ENCODE measurements at regions not wholly inside any gene's neighbourhood (a gene's known extent, or its start where the extent isn't known, plus 50 kb on each side); places are given as distances from the start of the nearest gene placed in this dataset.

- DNase-seq, result no peak
- intact Hi-C loops (cut with DNase I, micrococcal nuclease), result no loop called here
- H3K4me3 ChIP-seq, result no peak overlapping the region
- ATAC-seq, result no peak
- no peak for TF ChIP-seq CTCF (IDR thresholded peaks at IDR 0.05)
- no peaks in the 10 kb centered on the region for H3K9me3 ChIP-seq
- H3K36me3 ChIP-seq (ENCODE audit: low read depth), result no peaks in the 10 kb centered on the region
- H3K4me1 ChIP-seq (ENCODE audit: low read depth), result no peaks in the 10 kb centered on the region
Measured at GRCh38 chr12:17975763-17976162, 114.2 kb downstream of the RERGL start.

GRCh38 chr12:17975239-17975638 is 114.8 kb downstream of the RERGL start:
- Histone ChIP-seq H3K4me3 (no peak overlapping the region), H3K9me3 (no peaks in the 10 kb centered on the region), H3K36me3 (ENCODE audit: low read depth) (no peaks in the 10 kb centered on the region), H3K4me1 (ENCODE audit: low read depth) (no peaks in the 10 kb centered on the region)
- no peak for ATAC-seq
- intact Hi-C loops (cut with DNase I, micrococcal nuclease), result no loop called here
- DNase-seq, result no peak
- no peak for TF ChIP-seq CTCF (IDR thresholded peaks at IDR 0.05)

GRCh38 chr12:17971850-17972249 is 118.1 kb downstream of the RERGL start:
- no peaks in the 10 kb centered on the region for H3K4me1 ChIP-seq (ENCODE audit: low read depth)
- H3K4me3 ChIP-seq, result no peak overlapping the region
- no peaks in the 10 kb centered on the region for H3K9me3 ChIP-seq
- ATAC-seq, result no peak
- no peaks in the 10 kb centered on the region for H3K36me3 ChIP-seq (ENCODE audit: low read depth)
- TF ChIP-seq CTCF (IDR thresholded peaks at IDR 0.05), result no peak
- intact Hi-C loops (cut with DNase I, micrococcal nuclease), result no loop called here
- DNase-seq, result no peak

- ATAC-seq, result no peak
- intact Hi-C loops (cut with DNase I, micrococcal nuclease), result no loop called here
- H3K4me1 ChIP-seq (ENCODE audit: low read depth), result no peaks in the 10 kb centered on the region
- no peaks in the 10 kb centered on the region for H3K36me3 ChIP-seq (ENCODE audit: low read depth)
- no peak for DNase-seq
- H3K9me3 ChIP-seq, result peaks cover 2% of the 10 kb centered on the region
- no peak for TF ChIP-seq CTCF (IDR thresholded peaks at IDR 0.05)
- H3K4me3 ChIP-seq, result no peak overlapping the region
Measured at GRCh38 chr12:17954788-17955187, 135.2 kb downstream of the RERGL start.

- Histone ChIP-seq H3K36me3 (ENCODE audit: low read depth) (no peaks in the 10 kb centered on the region), H3K4me1 (ENCODE audit: low read depth) (no peaks in the 10 kb centered on the region), H3K9me3 (peaks cover 10% of the 10 kb centered on the region), H3K4me3 (no peak overlapping the region)
- intact Hi-C loops (cut with DNase I, micrococcal nuclease), result no loop called here
- DNase-seq (no peak), ATAC-seq (no peak)
- TF ChIP-seq CTCF (IDR thresholded peaks at IDR 0.05), result no peak
Measured at GRCh38 chr12:17950898-17951297, 139.1 kb downstream of the RERGL start.

- TF ChIP-seq CTCF (IDR thresholded peaks at IDR 0.05), result no peak
- H3K4me1 ChIP-seq (ENCODE audit: low read depth), result no peaks in the 10 kb centered on the region
Measured at GRCh38 chr12:17949558-17950141, 140.3 kb downstream of the RERGL start.

More at GRCh38 chr12:17949558-17950141, 140.3 kb downstream of the RERGL start:
- DNase-seq (no peak), ATAC-seq (no peak)
- intact Hi-C loops (cut with DNase I, micrococcal nuclease), result no loop called here
- Histone ChIP-seq H3K36me3 (ENCODE audit: low read depth) (no peaks in the 10 kb centered on the region), H3K4me3 (no peak overlapping the region), H3K9me3 (peaks cover 10% of the 10 kb centered on the region)

Measured in mucosa of descending colon (tissue), 3 donors.